ENCODE measurements at regions not wholly inside any gene's neighbourhood (a gene's known extent, or its start where the extent isn't known, plus 50 kb on each side); places are given as distances from the start of the nearest gene placed in this dataset.

DNA sequence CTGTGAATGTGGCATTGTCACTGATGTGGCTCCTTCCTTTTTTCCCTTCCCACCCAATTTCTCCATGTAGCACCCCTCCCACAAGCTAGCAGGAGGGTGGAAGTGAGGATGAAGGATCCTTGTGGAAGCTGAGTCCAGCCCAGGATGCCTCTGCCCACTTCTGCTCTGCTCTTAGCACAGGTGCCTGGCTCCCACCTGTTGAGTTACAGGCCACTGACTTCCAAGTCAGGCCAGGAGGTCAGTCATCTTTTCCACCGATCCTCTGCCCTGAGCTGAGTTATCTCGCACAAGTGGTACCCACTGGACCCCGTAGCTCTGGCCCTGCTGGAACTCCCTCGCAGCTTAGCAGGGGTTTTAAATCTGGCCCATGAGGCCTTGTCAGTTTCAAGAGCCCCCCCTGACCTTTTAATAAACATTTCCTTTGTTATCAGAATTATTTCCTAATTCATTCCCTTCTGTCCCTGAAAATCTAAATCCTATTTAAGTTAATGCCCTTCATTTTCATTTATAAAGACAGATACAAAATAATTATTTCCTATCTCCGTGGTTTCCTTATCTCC is 125.3 kb upstream of the CADM1 start:
- TF ChIP-seq, protein P1, sequence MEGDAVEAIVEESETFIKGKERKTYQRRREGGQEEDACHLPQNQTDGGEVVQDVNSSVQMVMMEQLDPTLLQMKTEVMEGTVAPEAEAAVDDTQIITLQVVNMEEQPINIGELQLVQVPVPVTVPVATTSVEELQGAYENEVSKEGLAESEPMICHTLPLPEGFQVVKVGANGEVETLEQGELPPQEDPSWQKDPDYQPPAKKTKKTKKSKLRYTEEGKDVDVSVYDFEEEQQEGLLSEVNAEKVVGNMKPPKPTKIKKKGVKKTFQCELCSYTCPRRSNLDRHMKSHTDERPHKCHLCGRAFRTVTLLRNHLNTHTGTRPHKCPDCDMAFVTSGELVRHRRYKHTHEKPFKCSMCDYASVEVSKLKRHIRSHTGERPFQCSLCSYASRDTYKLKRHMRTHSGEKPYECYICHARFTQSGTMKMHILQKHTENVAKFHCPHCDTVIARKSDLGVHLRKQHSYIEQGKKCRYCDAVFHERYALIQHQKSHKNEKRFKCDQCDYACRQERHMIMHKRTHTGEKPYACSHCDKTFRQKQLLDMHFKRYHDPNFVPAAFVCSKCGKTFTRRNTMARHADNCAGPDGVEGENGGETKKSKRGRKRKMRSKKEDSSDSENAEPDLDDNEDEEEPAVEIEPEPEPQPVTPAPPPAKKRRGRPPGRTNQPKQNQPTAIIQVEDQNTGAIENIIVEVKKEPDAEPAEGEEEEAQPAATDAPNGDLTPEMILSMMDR (IDR thresholded peaks at IDR 0.05): no peak
- TF ChIP-seq, protein P2, sequence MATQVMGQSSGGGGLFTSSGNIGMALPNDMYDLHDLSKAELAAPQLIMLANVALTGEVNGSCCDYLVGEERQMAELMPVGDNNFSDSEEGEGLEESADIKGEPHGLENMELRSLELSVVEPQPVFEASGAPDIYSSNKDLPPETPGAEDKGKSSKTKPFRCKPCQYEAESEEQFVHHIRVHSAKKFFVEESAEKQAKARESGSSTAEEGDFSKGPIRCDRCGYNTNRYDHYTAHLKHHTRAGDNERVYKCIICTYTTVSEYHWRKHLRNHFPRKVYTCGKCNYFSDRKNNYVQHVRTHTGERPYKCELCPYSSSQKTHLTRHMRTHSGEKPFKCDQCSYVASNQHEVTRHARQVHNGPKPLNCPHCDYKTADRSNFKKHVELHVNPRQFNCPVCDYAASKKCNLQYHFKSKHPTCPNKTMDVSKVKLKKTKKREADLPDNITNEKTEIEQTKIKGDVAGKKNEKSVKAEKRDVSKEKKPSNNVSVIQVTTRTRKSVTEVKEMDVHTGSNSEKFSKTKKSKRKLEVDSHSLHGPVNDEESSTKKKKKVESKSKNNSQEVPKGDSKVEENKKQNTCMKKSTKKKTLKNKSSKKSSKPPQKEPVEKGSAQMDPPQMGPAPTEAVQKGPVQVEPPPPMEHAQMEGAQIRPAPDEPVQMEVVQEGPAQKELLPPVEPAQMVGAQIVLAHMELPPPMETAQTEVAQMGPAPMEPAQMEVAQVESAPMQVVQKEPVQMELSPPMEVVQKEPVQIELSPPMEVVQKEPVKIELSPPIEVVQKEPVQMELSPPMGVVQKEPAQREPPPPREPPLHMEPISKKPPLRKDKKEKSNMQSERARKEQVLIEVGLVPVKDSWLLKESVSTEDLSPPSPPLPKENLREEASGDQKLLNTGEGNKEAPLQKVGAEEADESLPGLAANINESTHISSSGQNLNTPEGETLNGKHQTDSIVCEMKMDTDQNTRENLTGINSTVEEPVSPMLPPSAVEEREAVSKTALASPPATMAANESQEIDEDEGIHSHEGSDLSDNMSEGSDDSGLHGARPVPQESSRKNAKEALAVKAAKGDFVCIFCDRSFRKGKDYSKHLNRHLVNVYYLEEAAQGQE (IDR thresholded peaks at IDR 0.05; ENCODE audit: insufficient read depth in 1 of 2, low read depth in 2 of 2, low read length in 1 of 2): no peak
- TF ChIP-seq POLR2AphosphoS5 (IDR thresholded peaks at IDR 0.05; ENCODE audit: low read depth, low read length): no peak
- TF ChIP-seq TCF7L2 (IDR thresholded peaks at IDR 0.05; ENCODE audit: low read depth, low read length): no peak
- TF ChIP-seq SIN3A (IDR thresholded peaks at IDR 0.05; ENCODE audit: borderline replicate concordance, insufficient read depth, low read depth, low read length): no peak
